Endothelial cell of umbilical vein (primary cell): ENCODE measurements at regions not wholly inside any gene's neighbourhood (a gene's known extent, or its start where the extent isn't known, plus 50 kb on each side); places are given as distances from the start of the nearest gene placed in this dataset.

ENCODE experiments used
- BruUV-seq: library from RNA; stranded (reverse); fragments of 400-500 nt; replicated peaks from 2 replicates; lab custom pipeline; 2021; lab: Mats Ljungman, UMichigan
- CTCF ChIA-PET: fragments of 300-600, 350-600 bp; sonication (Branson Sonifier 250); formaldehyde crosslinking; loops from one replicate; lab custom pipeline; 2021; ENCODE audit warnings: antibody characterized with exemption, inconsistent platforms; lab: Charles Lee
- POLR2A ChIA-PET: fragments of 300-600, 350-600 bp; sonication (Branson Sonifier 250); formaldehyde crosslinking; loops from one replicate; lab custom pipeline; 2021; ENCODE audit warnings: antibody characterized with exemption, inconsistent platforms; lab: Charles Lee
- DNase-seq: peaks from one replicate; pipeline ENCODE4 v3.0.0-alpha.2; 2011; ENCODE audit warnings: low read depth, low spot score
- FAIRE-seq: peaks from 2 replicates; lab custom pipeline; 2011; peaks lifted over from hg19 to GRCh38; lab: Jason Lieb, UNC
- H2AFZ ChIP-seq: 2 replicates; pipeline ENCODE4 v1.6.0; 2012; ENCODE audit warnings: low read depth, low read length, control low read depth, inconsistent platforms
- H3K27ac ChIP-seq: 2 replicates; pipeline ENCODE4 v1.5.1; 2011; ENCODE audit warnings: low read depth, mild to moderate bottlenecking, control low read depth, low read length, moderate library complexity; ENCODE audit not compliant: insufficient read depth
- H3K27me3 ChIP-seq, 2 experiments: 2 replicates each; pipeline versions ENCODE4 v1.6.0 to v1.6.1; 2011; ENCODE audit warnings: low read length in 2 of 2, mixed read lengths in 1 of 2; ENCODE audit not compliant: control insufficient read depth in 2 of 2, insufficient read depth in 2 of 2
- H3K36me3 ChIP-seq, 2 experiments: 2 replicates in 1 of 2; 3 replicates in 1 of 2; pipeline ENCODE4 v1.5.1; 2011; ENCODE audit warnings: low read length in 2 of 2, mild to moderate bottlenecking in 1 of 2, moderate library complexity in 1 of 2; ENCODE audit not compliant: control insufficient read depth in 2 of 2, insufficient read depth in 2 of 2; ENCODE audit errors: extremely low read depth in 1 of 2
- H3K4me1 ChIP-seq: 3 replicates; pipeline ENCODE4 v1.5.1; 2011; ENCODE audit warnings: mild to moderate bottlenecking, low read length; ENCODE audit not compliant: control insufficient read depth, insufficient read depth; ENCODE audit errors: extremely low read depth
- H3K4me2 ChIP-seq: 2 replicates; pipeline ENCODE4 v1.6.1; 2011; ENCODE audit warnings: low read length, control low read depth, mixed read lengths; ENCODE audit not compliant: insufficient read depth
- H3K4me3 ChIP-seq, 3 experiments: fragments of 200-600 bp in 1 of 3; sonication (generic), shearing (Covaris generic) in 1 of 3; replicated peaks in 1 of 3; 2 replicates each; pipeline ENCODE4 v1.5.1; 2011 to 2016; ENCODE audit warnings: control low read depth in 3 of 3, low read length in 3 of 3, mild to moderate bottlenecking in 2 of 3, inconsistent platforms in 1 of 3, low read depth in 1 of 3, moderate library complexity in 1 of 3; ENCODE audit not compliant: insufficient read depth in 1 of 3
- H3K79me2 ChIP-seq: 2 replicates; pipeline ENCODE4 v1.6.0; 2012; ENCODE audit warnings: low read length, inconsistent platforms; ENCODE audit not compliant: control insufficient read depth, insufficient read depth
- H3K9ac ChIP-seq: replicated peaks from 2 replicates; pipeline ENCODE3; 2011; ENCODE audit warnings: low read length, control low read depth; ENCODE audit not compliant: insufficient read depth; ENCODE audit errors: extremely low read depth
- H3K9me1 ChIP-seq: replicated peaks from 3 replicates; pipeline ENCODE4 v1.6.0; 2011; ENCODE audit warnings: mild to moderate bottlenecking, low read length; ENCODE audit not compliant: control insufficient read depth, insufficient read depth; ENCODE audit errors: extremely low read depth
- H3K9me3 ChIP-seq: replicated peaks from 2 replicates; pipeline ENCODE4 v1.5.1; 2012; ENCODE audit warnings: low read length, inconsistent platforms; ENCODE audit not compliant: control insufficient read depth, insufficient read depth
- H4K20me1 ChIP-seq: replicated peaks from 2 replicates; pipeline ENCODE3; 2011; ENCODE audit warnings: mild to moderate bottlenecking, low read length; ENCODE audit not compliant: control insufficient read depth, insufficient read depth; ENCODE audit errors: extremely low read depth
- EZH2 ChIP-seq: IDR thresholded peaks from 2 replicates; pipeline ENCODE4 v1.6.1; 2012; ENCODE audit warnings: borderline replicate concordance, low read depth, mild to moderate bottlenecking, moderate library complexity, low read length, inconsistent platforms; ENCODE audit not compliant: severe bottlenecking
- FOS ChIP-seq: IDR thresholded peaks from 2 replicates; pipeline ENCODE4 v1.6.1; 2011; ENCODE audit warnings: mild to moderate bottlenecking, low read length, moderate library complexity, borderline replicate concordance; ENCODE audit not compliant: insufficient read depth
- GATA2 ChIP-seq: IDR thresholded peaks from 2 replicates; pipeline ENCODE4 v1.7.0; 2011; ENCODE audit warnings: low read depth, mild to moderate bottlenecking, moderate library complexity, mixed read lengths, low read length; ENCODE audit not compliant: insufficient read length, insufficient read depth
- JUN ChIP-seq: IDR thresholded peaks from 2 replicates; pipeline ENCODE4 v1.6.1; 2011; ENCODE audit warnings: borderline replicate concordance, low read depth; ENCODE audit not compliant: insufficient read length, insufficient read depth
- MYC ChIP-seq: IDR thresholded peaks from one replicate; pipeline ENCODE4 v1.6.1; 2011; ENCODE audit warnings: mild to moderate bottlenecking, low read depth, low read length
- POLR2A ChIP-seq: IDR thresholded peaks from 2 replicates; pipeline ENCODE4 v1.6.1; 2012; ENCODE audit warnings: low read depth, mild to moderate bottlenecking, control low read depth, low read length
- POLR2AphosphoS5 ChIP-seq: IDR thresholded peaks from 2 replicates; pipeline ENCODE4 v1.6.1; 2012; ENCODE audit warnings: low read depth, mild to moderate bottlenecking, control low read depth, low read length, moderate library complexity; ENCODE audit not compliant: insufficient read depth
- dilution Hi-C: fragments of 300-500 bp; cut with MboI; formaldehyde crosslinking; loops from one replicate; pipeline ENCODE4 v1.15.0; 2019; ENCODE audit warnings: low sequenced_read_pairs; ENCODE audit not compliant: extremely low pct_ligation_motif_present
- intact Hi-C: fragments of 100-400 bp; cut with micrococcal nuclease; formaldehyde crosslinking; loops from one replicate; pipeline ENCODE4 v1.10.0; 2022
- TF ChIP-seq, protein P1 (sequence below), 2 donors: IDR thresholded peaks; 1 replicate in 1 of 2; 2 replicates in 1 of 2; pipeline ENCODE4 v1.5.1; 2011; ENCODE audit warnings: low read length in 2 of 2, mild to moderate bottlenecking in 2 of 2, moderate library complexity in 2 of 2, control low read depth in 1 of 2, inconsistent platforms in 1 of 2, low read depth in 1 of 2; ENCODE audit not compliant: insufficient read depth in 1 of 2; ENCODE audit errors: extremely low read depth in 1 of 2
- TF ChIP-seq, protein P2 (sequence below): IDR thresholded peaks from 2 replicates; pipeline ENCODE4 v1.6.1; 2011; ENCODE audit not compliant: insufficient read depth, insufficient read length

- Histone ChIP-seq H3K9me1 (no peaks in the 10 kb centered on the region), H3K9ac (no peak overlapping the region), H4K20me1 (no peaks in the 10 kb centered on the region), H3K4me1 (no peaks in the 10 kb centered on the region), H3K4me3 (no peak overlapping the region), H3K27me3 (no peaks in the 10 kb centered on the region), H3K4me2 (no peak overlapping the region), H3K79me2 (no peaks in the 10 kb centered on the region), H2AFZ (no peak overlapping the region), H3K9me3 (no peaks in the 10 kb centered on the region), H3K36me3 (no peaks in the 10 kb centered on the region), H3K27ac (no peak overlapping the region)
- TF ChIP-seq JUN, result no peak
- no peak for TF ChIP-seq MYC
- TF ChIP-seq POLR2AphosphoS5, result no peak
- TF ChIP-seq, protein P1, sequence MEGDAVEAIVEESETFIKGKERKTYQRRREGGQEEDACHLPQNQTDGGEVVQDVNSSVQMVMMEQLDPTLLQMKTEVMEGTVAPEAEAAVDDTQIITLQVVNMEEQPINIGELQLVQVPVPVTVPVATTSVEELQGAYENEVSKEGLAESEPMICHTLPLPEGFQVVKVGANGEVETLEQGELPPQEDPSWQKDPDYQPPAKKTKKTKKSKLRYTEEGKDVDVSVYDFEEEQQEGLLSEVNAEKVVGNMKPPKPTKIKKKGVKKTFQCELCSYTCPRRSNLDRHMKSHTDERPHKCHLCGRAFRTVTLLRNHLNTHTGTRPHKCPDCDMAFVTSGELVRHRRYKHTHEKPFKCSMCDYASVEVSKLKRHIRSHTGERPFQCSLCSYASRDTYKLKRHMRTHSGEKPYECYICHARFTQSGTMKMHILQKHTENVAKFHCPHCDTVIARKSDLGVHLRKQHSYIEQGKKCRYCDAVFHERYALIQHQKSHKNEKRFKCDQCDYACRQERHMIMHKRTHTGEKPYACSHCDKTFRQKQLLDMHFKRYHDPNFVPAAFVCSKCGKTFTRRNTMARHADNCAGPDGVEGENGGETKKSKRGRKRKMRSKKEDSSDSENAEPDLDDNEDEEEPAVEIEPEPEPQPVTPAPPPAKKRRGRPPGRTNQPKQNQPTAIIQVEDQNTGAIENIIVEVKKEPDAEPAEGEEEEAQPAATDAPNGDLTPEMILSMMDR (IDR thresholded peaks at IDR 0.05; ENCODE audit: extremely low read depth in 1 of 2, insufficient read depth in 1 of 2, low read depth in 1 of 2, low read length in 2 of 2), result no peak
- no peak for TF ChIP-seq POLR2A
- no peak for TF ChIP-seq GATA2
- TF ChIP-seq, protein P2, sequence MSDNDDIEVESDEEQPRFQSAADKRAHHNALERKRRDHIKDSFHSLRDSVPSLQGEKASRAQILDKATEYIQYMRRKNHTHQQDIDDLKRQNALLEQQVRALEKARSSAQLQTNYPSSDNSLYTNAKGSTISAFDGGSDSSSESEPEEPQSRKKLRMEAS, result no peak
- no peak for TF ChIP-seq FOS
- TF ChIP-seq EZH2, result no peak
- intact Hi-C loops (no loop called here), dilution Hi-C loops (no loop called here)
- FAIRE-seq, result no peak
- BruUV-seq, result no TSS peak
- CTCF ChIA-PET, result interaction anchor here (1.2 kb wide), 1 partner anchor 161 kb away, joined by 3 read pairs; no protein-coding TSS in a partner anchor
- POLR2A ChIA-PET, result no interaction called here
- no peak for DNase-seq
Measured at GRCh38 chr2:126811101-126811500, 87.6 kb upstream of the TEX51 start.
